ENCODE measurements at regions not wholly inside any gene's neighbourhood (a gene's known extent, or its start where the extent isn't known, plus 50 kb on each side); places are given as distances from the start of the nearest gene placed in this dataset.

DNA sequence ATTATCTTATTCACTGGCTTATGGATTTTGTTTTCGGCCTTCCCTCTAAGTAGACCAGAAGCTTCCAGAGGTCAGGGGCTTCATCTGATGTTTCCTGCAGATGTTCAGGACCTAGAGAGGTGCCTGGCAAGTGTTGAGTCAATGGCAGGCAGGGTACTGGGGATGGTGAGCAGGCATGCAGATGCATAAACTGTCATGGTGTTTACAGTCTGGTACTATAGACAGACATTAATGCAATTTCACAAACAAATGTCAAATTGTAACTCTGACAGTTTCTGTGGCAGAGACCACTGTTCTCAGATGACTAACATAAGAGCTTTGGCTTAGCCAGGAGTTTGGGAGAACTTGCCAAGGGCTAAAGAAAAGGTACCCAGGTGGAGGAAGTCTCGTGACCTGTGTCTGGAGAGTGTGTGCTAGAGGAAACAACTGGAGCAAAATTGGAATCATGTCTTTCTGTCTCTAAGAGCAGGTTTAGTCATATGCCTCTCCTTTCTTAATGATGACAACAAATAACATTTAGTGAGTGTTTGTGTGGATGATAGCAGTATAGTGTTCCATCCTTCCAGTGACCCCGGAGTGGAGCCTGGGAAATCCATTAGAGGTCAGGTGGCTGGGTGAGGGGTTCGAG, 53.7 kb upstream of the TRAK1 start:
- no peak for DNase-seq

DNA sequence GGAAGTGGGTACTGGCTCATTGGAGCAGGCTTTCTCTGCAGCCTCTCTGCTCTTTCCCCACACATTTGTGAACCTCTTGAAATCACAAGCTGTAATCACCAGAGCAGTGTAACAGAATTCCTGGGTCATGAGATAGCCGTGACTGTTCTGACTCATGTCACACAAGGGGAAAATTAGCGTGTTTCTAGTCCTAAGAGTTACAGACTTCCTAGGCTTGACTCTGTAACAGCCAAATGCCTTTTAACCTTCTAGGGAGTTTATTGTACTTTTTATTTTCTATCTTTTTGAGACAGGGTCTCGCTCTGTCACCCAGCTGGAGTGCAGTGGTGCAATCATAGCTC, 54.7 kb upstream of the TRAK1 start:
- DNase-seq: no peak

DNA sequence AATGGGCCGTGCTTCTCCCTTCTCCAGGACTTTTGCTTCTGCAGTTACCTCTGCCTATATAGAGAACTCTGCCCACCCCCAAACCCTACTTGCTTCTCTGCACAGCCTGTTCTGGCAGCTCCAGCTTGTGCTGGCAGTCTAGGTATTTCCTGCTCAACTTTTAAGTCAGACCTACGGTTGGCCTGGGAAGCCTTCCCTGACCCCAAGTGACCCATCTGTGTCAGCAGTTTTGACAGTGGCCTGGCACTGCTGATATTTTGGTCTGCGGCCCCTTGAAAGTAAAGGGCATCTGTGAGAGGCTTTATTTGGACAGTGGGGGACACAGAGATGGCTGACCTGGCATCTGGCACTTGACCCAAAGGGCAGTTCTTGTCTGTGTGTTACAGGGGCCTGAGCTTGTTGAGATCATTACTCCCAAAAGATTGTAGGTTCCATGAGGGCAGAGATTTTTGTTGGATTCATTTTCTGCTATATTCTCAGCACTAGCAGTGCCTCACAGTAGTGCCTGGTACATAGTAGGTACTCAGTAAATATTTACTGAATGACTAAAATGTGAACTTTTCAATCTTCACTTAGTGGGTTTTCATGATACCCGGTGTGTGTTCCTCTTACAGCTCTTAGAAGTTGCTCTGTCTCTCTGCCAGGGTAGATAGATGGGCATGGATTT, 55.2 kb upstream of the TRAK1 start:
- DNase-seq: no peak

DNA sequence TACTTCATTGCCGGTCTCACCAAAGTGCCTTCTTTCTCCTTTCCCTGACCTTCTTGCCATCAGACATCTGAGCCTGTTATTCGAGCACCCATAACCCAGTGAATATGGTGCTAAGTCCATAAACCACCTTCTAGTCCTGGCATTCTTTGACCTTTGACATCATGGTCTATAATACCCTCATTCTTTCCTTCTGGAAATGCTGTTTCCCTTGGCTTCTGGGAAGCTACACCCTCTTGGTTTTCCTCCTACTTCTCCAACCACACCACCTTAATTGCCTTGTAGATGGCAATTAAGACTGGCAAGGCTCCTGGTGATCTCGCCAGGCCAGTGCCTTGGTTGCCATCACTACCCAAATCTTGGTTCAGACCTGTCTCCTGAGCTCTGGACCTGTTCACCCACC, 56.1 kb upstream of the TRAK1 start:
- no peak for DNase-seq

DNA sequence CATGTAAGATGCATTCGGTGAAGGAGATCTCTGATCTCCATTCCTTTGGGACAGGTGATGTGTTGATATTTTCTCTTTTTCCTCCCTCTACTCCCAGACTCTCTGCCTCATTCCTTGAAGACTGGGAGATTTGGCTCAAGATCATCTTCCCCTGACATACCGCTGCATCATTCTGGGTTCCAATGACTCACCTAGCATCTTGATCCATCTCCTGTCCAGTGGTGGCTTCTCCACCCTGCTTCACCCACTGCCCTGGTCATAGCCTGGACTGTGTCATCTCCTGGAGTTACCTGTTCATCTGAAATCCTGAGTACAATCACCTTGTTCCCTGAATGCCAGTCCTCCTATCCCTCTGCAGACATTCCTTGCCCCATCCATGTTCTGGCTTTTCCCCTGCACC, 57.4 kb upstream of the TRAK1 start:
- no peak for DNase-seq

DNA sequence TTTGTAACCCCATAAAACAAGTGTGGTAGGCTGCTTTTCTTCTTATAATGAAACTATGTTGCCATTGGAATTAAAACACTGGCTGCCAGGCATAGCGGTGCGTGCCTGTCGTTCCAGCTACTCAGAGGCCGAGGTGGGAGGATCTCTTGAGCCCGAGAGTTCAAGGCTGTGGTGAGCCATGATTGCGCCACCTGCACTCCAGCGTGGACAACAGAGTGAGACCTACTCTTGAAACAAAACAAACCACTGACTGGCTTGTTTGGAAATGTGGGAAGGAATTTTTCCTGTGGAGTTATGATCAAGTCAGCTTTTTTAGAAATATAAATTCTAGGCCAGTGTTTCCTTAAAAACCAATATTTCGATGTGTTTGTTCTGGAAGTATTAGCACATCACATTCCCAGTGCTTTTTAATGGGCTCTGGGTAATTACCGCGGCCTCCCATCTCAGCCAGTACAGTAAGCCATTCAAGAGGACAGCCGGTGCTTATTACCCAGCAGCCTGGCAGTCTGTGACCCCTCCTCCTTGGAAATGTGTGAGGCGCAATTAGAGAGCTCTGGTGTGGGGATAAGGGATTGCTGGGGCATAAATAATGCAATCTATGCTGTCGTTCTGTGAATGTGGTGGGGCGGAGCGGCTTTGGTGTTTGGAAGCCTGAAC, 58.3 kb upstream of the TRAK1 start:
- no peak for DNase-seq

DNA sequence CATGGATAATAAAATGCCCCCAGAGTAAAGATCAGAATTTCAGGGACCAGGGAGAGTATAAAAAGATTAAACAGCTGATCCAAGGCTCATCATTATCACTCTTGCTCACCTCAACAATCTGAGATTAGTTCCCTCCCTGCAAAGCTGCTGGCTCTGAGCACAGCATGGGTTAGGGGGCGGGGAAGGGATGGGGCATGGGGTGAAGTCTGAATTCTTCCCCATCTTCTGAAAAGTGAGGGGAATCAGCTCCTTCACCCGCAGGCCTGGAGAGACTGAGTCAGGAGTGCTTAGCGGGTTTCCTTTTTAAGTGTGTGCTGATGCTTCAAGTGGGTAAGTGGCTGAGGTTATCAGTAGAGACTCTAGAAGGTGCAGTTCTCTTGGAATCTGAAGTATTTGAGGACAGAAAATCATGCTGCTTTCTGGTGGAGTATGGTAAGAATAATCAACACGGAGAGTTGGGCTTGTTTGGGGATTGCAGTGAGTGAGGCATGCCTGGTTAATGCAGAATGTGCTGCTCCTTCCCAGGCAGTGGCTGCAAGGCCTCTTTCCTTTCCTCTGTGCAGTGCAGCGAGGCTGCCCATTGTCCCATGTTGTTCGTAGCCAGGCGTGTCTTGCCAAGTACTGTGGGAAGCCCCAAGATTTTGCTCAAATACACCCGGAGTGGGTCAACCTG, 59.2 kb upstream of the TRAK1 start:
- DNase-seq: no peak

DNA sequence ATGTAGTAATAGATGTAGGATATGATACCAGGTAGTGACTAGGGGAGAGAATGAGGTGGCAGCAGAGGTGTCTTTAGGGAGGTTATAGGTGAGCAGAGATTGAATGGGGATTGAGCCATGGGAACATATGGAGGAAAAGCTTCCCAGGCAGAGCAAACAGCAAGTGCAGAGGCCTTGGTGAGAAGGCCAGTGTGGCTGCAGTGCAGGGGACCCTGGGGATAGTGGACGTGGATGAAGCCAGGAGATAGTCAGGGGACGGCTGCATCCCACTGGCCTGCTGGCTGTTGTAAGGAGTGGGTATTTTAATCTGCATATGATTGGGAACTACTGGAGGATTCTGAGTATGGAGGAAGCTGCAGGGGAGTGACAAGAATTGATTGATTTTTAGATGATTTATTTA, 62.7 kb upstream of the TRAK1 start:
- no peak for DNase-seq

DNA sequence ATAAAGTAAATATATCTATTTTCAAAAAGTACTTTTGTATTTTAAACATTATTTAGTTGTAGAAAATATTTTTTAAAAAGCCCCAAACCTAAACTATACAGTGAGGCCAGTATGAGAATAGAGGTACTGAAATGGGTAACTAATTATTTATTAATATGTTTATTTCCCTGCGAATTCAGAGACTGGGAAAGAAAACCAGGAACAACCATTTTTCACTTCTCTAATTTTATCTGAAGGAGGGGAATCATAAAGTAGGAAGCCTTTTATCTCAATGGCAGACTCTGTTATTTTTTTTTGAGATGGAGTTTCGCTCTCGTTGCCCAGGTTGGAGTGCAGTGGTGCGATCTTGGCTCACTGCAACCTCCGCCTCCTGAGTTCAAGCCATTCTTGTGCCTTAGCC, 63.6 kb upstream of the TRAK1 start:
- no peak for DNase-seq

DNA sequence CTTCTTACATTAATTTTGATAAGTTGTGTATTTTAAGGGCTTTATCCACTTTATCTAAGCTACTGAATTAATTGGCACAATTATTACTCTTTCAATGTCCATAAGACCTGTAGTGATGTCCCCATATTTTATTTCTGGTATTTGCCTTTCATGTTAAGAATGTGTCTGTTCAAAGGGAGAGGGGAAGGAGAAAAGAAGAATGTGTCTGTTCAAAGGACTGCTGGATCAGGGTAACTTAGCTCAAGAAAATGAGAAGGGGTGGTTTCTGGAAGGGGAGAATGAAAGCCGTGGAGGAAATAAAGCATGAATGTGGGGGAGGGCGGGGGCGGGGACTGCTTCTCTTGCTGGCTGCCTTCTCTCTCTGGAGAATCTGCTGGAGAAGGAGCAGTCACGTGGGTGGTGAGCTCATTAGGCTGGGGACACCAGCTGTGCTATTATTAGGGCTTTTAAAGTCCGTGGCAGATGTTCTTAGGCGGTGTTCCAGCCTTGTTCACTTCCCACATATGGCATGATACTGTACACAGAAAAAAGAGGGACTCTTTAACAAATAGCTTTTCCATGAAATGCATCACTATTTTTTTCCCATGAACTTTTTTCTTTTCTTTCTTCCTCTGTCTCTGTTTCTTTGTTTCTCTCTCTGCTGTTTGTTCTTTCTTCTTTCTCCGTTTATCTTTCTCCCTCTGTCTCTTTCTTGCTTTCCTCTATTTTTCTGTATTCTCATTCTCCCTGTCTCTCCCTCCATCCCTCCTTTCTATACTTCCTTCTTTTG, 63.7 kb upstream of the ULK4 start:
- no peak for DNase-seq

DNA sequence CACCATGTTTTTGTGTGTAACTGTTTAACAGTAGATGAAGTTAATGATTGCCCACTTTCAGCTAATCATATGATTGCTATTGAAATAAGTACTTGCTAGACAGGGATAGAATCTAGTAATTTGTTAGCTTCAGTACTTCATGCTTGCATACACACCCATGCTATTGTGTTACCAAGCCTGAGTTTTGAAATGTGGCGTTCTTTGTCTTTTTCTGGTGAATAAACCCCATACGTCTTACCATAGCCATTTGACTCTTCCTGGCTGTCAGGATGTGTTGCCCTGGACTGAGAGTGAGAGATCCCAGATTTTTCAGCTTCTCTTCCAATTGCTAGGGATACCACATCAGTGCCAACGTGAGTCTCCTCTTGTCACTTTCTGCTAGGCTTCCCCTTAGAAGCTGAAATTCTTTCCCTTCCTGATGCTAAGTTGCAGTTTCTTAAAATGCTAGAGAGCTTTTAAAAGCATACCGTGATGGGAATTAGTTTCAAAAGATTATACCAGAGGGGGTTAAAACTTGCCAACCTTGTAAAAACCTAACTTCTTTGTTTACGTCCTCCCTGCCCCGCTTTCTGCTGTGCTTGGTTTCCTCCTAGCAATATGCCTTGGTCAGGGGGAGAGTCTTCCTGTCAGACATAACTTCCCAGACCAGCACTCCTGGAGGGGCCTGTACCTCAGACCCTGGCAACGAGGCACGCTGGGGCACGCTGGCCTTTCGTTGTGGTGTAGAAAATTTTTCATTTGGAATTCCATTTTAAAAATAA, 62.9 kb upstream of the ULK4 start:
- no peak for DNase-seq

DNA sequence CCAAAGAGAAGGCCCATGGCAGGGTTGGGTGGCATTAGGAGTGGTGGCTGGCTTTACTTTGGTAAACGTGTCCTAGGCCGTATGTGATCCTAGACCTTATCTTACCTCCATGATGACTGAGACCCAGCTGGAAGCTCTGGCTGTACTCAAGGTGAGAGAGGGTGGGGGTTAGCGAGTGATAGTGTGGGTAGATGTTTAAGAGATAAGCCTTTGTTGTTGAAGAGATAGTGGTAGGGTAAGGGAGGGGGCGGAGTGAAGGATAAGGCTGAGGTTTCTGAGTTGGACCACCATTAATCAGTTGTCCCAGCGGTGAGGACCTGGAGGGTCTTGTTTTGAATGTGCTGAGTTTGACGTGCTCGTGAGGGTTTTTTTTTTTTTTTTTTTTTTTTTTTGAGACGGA, 61.5 kb upstream of the ULK4 start:
- no peak for DNase-seq

DNA sequence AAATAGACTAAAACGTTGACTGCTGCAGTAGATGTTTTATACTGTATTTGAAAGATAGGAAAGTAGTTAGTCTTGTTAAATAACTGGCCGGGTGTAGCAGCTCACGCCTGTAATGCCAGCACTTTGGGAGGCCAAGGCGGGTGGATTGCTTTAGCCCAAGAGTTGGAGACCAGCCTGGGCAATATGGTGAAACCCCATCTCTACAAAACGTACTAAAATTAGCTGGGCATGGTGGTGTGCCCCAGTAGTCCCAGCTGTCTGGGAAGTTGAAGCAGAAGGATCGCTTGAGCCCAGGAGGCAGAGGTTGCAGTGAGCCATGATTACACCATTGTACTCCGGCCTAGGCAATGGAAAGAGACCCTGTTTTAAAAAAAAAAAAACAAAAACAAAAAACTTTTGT, 60.5 kb upstream of the ULK4 start:
- DNase-seq: no peak

DNA sequence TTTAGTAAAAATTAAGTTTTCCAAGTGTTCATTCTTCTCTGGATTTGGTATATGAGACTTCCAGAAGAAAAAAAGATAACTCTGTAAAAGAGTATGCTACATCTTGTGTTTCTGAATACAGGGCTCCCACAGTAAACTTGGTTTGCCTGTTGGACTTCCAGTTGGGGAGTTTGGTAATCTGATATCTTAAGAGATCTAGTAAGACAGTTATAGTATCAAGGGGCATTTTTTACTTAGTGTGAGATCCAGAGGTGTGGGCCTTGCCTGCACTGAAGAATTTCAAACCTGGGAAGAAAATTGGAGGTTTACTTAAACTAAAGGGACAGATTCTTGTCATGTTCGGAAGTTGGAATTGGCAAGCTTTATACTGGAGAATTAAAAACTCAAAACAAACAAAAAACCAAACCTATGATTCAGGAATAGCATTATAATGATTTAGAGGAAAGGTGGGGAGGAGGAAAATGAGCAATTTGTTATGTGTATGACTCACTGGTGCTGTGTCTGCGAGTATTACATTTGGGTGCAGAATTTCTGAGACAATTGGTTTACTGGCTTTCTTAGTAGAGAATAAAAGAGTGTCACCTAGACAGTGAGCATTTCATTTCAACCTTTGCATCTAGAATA, 58.9 kb upstream of the ULK4 start:
- DNase-seq: no peak

DNA sequence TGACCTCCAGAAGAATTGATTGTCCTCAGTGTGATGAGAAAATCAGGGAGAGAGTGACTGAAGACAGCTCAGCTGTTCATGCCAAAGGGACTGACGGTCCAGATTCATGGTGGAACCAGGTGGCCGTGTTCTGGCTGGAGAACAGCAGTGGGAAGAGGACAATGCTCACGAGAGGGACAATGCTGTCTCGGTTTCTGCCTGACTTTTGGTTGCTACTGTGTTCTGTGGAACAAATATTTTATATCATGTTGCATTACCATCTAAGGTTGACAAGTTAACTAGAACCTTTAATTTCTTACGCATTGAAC, 58.0 kb upstream of the ULK4 start:
- DNase-seq: no peak

DNA sequence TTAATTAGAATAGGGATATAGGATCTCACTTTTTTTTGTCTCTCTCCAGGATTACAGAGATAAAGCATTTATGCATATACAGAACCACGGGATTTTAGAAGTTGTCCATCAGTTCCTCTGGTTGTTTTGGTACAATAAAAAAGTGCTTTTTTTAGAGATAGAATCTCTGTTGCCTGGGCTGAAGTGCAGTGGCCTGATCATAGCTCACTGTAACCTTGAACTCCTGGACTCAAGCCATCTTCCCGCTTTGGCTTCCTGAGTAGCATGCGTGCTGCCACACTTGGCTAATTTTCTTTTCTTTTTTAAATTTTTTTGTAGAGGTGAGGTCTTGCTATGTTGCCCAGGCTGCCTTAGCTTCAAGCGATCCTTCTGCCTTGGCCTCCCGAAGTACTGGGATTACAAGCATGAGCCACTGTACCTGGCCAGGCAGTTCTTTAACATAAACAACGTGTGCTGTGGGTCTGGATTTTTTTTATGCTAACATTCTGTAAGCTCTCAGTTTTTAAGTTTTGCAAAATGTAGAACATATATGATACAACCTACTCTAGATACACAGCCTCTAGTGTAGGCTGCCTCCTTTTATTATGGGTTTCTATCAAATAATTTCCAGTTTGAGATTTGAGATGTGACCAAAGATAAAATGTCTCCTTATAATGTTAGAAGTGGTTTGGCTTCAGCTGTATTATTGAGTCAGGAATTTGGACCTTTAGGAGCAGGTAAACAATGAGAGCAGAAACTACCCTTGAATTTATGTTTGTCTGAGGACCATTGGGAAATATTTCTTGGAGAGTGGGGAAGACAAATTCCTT, 57.4 kb upstream of the ULK4 start:
- no peak for DNase-seq

DNA sequence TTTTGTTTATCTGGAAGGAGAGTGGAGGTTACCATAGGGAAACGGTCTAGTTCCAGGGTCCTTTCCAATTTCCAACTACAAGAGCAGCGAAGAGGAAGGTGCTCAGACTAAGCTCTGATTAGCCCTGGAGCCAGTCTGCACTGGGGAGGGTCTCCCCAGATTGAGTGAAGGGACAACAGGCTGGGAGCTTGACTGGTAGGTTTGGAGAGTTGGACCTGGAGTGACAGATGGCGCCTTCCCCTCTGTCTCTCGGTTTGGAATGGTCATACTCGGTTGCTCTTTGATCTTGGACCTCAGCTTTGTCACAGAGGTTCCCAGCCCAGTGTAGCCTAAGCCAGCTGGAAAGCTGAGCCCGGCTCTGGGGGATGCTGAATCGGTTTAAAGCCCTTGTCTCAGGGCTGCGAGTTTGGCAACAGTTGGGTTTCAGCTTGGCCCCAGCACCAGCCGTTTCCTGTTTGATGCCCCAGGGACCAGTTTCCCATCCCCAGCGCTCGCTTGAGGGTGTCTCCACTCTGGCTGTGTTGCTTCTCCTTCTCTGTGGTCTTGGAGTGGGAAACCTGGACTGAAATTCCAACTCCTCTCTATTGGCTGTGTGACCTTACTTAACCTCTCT, 53.1 kb upstream of the ULK4 start:
- DNase-seq: no peak

DNA sequence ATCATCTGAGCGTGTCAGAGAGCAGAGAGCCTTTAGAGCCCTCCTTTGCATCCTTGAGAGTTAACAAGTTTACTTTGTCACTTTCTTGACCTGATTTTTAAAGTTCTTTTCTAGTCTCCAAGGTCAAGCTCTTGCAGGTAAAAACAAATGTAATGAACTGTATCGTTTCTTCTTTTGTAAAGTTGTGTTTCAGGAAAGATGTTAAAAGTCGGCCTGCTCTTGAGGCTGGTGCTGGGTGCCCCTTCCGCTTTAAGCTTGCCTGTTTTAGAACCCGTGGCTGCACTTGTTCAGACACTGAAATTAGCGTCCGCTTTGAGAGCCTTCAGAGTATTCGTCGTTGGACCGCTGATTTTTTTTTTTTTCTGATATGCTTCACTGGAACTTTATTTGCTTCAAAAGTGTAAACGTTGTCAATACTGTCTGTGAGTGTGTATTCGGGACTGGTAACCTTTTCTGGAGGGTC, 52.6 kb upstream of the ULK4 start:
- DNase-seq: no peak

DNA sequence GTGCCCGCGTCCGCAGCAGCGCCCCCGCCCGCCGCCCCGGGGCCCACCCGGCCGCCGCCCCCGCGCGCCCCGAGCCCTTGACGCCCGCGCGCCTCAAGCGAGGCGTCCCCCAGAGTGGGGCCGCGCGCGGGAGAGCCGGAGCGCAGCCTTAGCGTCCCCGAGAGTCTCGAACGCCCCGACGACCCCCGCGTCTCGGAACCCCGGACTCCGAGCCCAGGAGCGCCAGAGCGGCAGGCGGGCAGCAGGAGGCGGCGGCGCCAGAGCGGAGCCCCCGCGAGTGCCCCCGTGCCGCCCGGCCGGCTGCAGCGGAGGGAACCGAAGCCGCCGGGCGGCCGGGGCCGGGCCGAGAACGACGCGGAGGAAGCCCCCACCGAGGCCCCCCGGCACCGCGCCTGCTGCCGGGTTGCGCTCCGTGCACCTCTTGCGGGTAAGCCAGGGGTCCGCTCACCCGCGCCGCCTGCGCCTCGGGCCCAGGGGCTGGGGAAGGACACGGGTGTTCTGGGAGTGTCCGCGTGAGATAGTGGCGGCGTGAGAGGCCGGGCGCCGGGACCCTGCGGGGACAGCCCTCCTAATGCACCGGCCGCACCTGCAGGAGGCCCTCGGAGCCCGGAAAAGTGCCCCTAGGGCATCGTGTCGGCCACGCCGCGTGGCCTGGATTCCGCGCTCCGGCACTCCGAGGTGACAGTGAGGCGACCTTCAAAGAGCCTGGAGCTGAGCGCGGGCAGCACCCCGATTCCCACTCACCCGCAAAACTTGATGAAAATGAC, 52.0 kb upstream of the ULK4 start:
- DNase-seq: peak; percentile 39

All from activated CD4-positive, CD25-positive, alpha-beta regulatory T cell treated with anti-CD3 and anti-CD28 coated beads, Interleukin-2, amount 50 U/mL, for 72 hours (primary cell).